HL-60 (cell line): ENCODE measurements at regions not wholly inside any gene's neighbourhood (a gene's known extent, or its start where the extent isn't known, plus 50 kb on each side); places are given as distances from the start of the nearest gene placed in this dataset.

Experiments used
- GABPA ChIP-seq: IDR thresholded peaks from 2 replicates; pipeline ENCODE4 v1.6.1; 2012; ENCODE audit warnings: low read depth
- POLR2AphosphoS5 ChIP-seq: IDR thresholded peaks from 2 replicates; pipeline ENCODE4 v1.6.1; 2012; ENCODE audit warnings: low read depth
- TF ChIP-seq, protein P1 (sequence below): IDR thresholded peaks from one replicate; pipeline ENCODE4 v1.5.1; 2011; ENCODE audit warnings: low read length, control low read depth, inconsistent platforms; ENCODE audit not compliant: insufficient read depth
- TF ChIP-seq, protein P2 (sequence below): IDR thresholded peaks from 2 replicates; pipeline ENCODE4 v1.6.1; 2012; ENCODE audit warnings: low read depth; ENCODE audit not compliant: insufficient replicate concordance

DNA sequence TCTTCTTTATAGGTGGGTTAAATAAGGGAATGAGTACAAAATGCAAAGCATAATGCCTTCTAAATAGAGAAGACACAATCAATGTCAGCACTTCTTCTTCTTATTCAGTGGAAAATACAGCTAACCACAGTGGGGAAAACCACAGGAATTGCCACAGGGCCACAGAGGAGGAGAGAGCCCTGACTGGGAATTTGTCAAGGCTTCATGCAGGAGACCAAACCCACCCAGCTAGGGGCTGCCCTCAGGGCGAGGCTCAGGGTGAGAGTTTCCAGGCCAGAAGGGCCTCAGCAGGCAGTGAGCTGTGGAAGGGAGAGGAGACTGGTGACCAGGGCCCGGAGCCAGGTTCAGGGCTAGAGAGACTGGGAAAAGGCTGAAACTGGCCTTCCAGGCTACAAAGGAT, 279.1 kb downstream of the MSX2 start:
- TF ChIP-seq, protein P1, sequence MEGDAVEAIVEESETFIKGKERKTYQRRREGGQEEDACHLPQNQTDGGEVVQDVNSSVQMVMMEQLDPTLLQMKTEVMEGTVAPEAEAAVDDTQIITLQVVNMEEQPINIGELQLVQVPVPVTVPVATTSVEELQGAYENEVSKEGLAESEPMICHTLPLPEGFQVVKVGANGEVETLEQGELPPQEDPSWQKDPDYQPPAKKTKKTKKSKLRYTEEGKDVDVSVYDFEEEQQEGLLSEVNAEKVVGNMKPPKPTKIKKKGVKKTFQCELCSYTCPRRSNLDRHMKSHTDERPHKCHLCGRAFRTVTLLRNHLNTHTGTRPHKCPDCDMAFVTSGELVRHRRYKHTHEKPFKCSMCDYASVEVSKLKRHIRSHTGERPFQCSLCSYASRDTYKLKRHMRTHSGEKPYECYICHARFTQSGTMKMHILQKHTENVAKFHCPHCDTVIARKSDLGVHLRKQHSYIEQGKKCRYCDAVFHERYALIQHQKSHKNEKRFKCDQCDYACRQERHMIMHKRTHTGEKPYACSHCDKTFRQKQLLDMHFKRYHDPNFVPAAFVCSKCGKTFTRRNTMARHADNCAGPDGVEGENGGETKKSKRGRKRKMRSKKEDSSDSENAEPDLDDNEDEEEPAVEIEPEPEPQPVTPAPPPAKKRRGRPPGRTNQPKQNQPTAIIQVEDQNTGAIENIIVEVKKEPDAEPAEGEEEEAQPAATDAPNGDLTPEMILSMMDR: no peak
- TF ChIP-seq POLR2AphosphoS5: no peak
- TF ChIP-seq GABPA: no peak
- TF ChIP-seq, protein P2, sequence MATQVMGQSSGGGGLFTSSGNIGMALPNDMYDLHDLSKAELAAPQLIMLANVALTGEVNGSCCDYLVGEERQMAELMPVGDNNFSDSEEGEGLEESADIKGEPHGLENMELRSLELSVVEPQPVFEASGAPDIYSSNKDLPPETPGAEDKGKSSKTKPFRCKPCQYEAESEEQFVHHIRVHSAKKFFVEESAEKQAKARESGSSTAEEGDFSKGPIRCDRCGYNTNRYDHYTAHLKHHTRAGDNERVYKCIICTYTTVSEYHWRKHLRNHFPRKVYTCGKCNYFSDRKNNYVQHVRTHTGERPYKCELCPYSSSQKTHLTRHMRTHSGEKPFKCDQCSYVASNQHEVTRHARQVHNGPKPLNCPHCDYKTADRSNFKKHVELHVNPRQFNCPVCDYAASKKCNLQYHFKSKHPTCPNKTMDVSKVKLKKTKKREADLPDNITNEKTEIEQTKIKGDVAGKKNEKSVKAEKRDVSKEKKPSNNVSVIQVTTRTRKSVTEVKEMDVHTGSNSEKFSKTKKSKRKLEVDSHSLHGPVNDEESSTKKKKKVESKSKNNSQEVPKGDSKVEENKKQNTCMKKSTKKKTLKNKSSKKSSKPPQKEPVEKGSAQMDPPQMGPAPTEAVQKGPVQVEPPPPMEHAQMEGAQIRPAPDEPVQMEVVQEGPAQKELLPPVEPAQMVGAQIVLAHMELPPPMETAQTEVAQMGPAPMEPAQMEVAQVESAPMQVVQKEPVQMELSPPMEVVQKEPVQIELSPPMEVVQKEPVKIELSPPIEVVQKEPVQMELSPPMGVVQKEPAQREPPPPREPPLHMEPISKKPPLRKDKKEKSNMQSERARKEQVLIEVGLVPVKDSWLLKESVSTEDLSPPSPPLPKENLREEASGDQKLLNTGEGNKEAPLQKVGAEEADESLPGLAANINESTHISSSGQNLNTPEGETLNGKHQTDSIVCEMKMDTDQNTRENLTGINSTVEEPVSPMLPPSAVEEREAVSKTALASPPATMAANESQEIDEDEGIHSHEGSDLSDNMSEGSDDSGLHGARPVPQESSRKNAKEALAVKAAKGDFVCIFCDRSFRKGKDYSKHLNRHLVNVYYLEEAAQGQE: no peak
